AML-193 (cell line): ENCODE measurements at regions not wholly inside any gene's neighbourhood (a gene's known extent, or its start where the extent isn't known, plus 50 kb on each side); places are given as distances from the start of the nearest gene placed in this dataset.

Experiments
- DNase-seq, 2 experiments: peaks; one replicate each; lab custom pipeline; 2025; lab: John Stamatoyannopoulos, UW

DNA sequence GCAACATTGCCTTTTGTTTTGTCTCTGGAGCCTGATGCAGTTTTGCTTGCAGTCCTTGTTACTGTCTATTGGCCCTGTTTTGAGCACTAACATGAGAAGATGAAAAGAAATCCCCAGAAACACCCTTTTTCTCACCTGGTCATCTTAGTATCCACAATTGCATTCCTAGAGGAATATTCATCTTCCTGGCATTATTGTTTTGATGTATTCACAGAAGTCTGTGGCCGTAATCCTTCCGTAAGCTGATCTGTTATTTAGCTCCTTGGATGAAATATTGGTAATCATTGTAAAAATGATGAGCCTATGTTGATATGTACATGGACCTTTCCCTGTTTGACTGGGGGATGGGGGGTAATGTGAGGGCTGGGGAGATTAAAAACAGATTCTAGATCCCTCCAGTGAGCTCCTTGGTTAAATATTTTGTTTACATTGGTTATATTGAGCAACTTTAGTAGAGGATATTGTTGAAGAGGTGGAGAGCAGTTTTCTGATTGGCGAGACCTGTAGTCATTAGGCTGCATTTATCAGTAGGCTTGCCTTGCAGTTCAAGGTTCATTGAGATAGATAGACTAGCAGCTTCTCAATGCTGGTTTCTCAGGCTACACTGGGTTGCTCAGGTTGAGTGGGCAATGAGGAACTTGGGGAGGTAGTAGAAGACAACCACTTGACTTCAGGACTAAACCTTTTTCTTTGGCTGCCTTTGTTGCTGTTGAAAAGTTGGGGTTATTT, 117.5 kb downstream of the MACIR start:
- DNase-seq: no peak

- DNase-seq: no peak
These were observed 116.8 kb downstream of the MACIR start for GRCh38 chr5:103375350-103375749.

DNA sequence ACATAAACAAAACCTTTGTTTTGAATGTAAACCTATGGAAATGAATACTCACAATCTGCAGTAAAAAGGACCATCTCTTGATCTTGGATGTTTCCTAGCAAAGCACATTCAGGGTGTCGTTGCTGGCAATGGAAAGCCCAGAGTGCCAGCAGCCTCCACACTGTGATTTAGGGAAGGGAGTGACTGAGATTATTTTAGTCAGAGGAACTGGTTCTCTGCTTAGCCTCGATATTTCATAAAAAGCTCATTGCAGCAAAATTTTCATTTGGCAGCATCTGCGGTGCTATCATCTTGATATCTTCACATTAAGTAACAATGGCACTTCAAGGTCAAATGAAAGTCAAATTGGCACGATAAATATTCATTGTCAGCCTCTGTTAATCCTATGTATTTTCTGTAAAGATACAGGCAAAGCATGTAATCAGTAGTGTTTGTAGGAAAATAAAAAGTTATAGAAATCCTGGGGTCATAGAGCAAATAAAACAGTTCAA, 116.0 kb downstream of the MACIR start:
- DNase-seq: no peak

- DNase-seq: no peak
These were observed 115.3 kb downstream of the MACIR start for GRCh38 chr5:103373597-103374472.

DNA sequence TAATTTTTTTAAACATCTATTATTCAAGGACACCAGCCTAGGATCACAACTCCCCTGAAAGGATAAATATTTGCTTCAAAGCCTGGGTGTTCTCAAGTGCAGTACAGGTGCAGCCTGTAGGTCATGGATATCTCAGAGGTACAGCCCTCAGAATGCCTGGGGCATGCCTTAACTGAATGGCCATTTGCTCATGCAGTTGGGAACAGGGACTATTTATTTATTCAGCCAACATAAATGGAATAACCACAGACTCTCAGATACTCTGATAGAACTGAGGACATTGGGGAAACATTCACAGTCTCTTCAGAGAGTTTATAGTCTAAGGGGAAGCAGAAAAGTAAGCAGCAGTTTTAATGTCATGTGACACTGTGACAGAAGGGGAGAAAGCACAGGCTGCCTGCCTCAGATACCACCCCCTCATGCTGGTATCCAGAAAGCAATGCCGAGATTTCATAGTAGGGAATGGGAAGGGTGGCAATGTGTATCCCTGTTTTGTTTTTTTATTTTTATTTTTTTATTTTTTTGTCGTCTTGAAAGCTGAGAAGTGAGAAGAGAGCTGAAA, 112.6 kb downstream of the MACIR start:
- no peak for DNase-seq

DNA sequence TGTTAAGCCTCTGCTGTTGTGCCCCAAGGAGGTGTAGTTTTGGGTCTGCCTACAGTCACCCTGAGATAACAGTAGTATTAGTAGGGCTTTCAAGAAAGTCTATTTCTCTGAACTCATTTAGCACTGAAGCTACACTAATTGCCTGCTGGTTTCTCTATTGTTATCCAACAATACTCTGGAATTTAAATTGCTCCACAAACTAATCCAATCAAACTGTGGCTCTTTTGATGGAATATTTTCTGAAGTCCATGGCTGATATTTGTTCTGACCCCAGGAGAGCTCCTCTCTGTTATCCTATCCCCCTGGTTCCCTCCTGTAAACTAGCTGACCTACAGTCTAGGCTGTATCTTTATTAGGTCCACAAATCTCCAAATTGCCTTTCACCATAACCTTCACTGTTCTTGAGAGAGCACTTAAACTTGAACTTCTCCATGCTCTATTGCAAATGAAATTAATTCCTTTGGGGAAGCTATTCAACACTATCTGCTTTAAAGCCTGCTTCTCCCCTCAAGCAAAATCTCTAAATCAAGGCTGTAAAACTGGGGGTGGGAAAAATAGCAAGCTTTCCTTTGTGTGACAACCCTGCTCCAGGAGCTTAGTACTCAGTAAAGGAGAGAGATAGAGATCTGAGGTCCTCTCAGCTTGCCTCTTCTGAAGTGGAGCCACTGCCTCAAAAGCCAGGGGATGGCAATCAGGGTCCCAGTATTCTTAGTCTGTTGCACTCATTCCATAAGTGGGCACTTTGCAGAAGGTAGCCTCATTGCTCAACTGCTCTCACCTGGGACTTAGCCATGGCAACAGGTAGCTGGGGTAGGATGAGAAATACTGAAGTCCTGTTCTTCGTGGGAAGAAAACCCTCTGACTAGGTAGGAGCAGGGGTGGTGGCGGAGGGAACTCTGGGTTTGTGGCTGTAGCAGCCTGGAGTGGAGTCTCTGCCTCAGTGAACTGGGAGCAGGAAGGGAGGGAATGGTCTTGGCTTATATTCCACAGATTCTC, 110.9 kb downstream of the MACIR start:
- no peak for DNase-seq

GRCh38 chr5:103367702-103368101, 109.1 kb downstream of the MACIR start:
- no peak for DNase-seq

- DNase-seq: no peak
These were observed 108.5 kb downstream of the MACIR start for GRCh38 chr5:103366918-103367549.

GRCh38 chr5:103364074-103364473, 105.5 kb downstream of the MACIR start:
- DNase-seq: no peak

GRCh38 chr5:103362211-103362610, 103.6 kb downstream of the MACIR start:
- DNase-seq: no peak

DNA sequence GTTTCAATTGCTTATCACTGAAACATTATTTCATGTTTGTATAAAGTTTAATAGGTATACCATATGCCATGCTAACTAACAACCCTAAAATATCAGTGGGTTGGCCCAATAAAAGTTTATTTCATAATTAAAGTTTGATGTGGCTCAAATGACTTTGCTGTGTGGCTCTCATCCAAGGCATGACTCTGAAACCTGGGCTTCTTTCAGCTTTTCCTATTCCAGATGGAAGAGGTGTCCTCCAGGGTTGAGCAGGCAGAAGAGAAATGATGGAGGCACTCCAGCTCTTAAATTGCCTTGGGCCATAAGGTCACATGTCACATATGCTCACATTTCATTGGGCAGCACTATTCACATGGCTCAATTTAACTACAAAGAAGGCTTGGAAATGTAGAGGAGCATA, 101.9 kb downstream of the MACIR start:
- no peak for DNase-seq

GRCh38 chr5:103358305-103358995, 99.9 kb downstream of the MACIR start:
- no peak for DNase-seq

- DNase-seq: no peak
These were observed 99.1 kb downstream of the MACIR start for GRCh38 chr5:103357636-103358035.

GRCh38 chr5:103356350-103357091, 98.0 kb downstream of the MACIR start:
- DNase-seq: no peak

DNA sequence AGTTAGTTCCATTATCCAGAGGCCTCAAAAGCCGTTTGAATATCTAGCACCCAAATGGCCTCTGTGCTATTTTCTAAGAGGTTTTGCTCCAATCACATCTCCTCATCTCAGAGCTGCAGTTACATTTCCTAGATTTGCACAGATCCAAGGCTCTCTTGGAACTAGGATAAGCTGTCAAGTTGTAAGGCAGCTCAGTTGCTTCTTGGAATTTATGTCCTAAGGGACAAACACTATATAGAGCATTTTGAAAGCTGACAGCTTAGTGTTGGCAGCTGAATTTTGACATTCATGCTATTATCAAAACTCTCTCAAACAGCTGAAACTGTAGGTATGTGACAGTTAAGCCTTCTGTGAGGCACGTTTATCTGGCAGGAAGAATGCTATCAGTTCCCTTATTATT, 97.0 kb downstream of the MACIR start:
- DNase-seq: no peak

DNA sequence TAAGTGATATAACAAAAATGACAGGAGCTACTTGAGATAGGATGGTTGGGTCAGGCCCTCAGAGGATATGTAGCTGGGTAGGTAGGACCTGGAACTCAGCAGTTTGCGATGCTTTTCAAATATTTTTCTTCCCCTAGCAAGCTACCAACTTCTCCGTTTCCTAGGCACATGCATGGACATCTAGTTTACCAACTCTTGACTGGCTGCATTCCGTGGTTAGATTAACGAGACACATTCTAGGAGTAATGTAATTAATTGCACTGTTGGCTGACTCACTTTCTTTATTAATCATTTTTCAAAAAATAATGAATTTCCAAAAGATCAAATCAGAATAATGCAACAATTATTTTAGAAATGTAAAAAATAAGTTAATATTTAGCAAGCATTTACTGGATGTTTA, 95.9 kb downstream of the MACIR start:
- no peak for DNase-seq

DNA sequence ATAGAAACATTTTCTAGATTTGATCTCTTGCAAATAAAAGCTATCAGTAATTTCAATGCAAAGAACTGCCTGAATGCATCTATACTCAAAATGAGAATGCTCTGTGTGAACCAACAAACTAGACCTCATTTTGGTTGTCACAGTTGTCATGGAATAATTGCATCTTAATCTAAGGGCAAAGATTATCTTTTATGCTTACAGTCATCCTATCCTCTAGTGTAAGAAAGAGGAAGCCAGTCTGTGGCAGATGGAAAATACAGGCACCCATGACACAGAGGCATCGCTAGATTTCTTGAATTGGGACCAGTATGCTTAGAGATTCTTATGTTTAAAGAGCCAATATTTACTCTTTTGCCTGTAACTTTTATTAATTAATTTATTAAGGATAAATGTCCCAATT, 95.0 kb downstream of the MACIR start:
- DNase-seq: no peak

- no peak for DNase-seq
These were observed 89.3 kb downstream of the MACIR start for GRCh38 chr5:103347716-103348423.

- no peak for DNase-seq
These were observed 87.7 kb downstream of the MACIR start for GRCh38 chr5:103346162-103346748.
